ENCODE measurements at regions not wholly inside any gene's neighbourhood (a gene's known extent, or its start where the extent isn't known, plus 50 kb on each side); places are given as distances from the start of the nearest gene placed in this dataset.

GRCh38 chr15:66891776-66892175, 173.6 kb upstream of the SMAD3 start:
- Histone ChIP-seq H3K36me3 (ENCODE audit: insufficient read depth, low read length) (no peaks in the 10 kb centered on the region), H3K9me3 (ENCODE audit: insufficient read depth, low read depth, low read length) (peaks cover 11% of the 10 kb centered on the region; the same call in 1 of the 2 replicates), H3K9ac (ENCODE audit: low read depth, low read length) (no peak overlapping the region), H3K27me3 (ENCODE audit: insufficient read depth, low read length) (no peaks in the 10 kb centered on the region), H3K4me3 (ENCODE audit: low read length) (no peak overlapping the region), H3K4me1 (ENCODE audit: insufficient read depth, low read length) (peaks cover 7% of the 10 kb centered on the region; the same call in 1 of the 2 replicates), H3K27ac (ENCODE audit: low read depth, low read length) (no peak overlapping the region)
- WGBS = 89% methylated on average over 1 of the region's 2 CpGs

GRCh38 chr15:66893294-66893693, 172.1 kb upstream of the SMAD3 start:
- H3K4me1 ChIP-seq (ENCODE audit: insufficient read depth, low read length) = peaks cover 7% of the 10 kb centered on the region; the same call in 1 of the 2 replicates
- no peaks in the 10 kb centered on the region for H3K27me3 ChIP-seq (ENCODE audit: insufficient read depth, low read length)
- H3K9ac ChIP-seq (ENCODE audit: low read depth, low read length) = no peak overlapping the region
- 84% methylated on average over 4 of the region's 4 CpGs for WGBS
- H3K4me3 ChIP-seq (ENCODE audit: low read length) = no peak overlapping the region
- no peak overlapping the region for H3K27ac ChIP-seq (ENCODE audit: low read depth, low read length)
- no peaks in the 10 kb centered on the region for H3K36me3 ChIP-seq (ENCODE audit: insufficient read depth, low read length)
- H3K9me3 ChIP-seq (ENCODE audit: insufficient read depth, low read depth, low read length) = peaks cover 6% of the 10 kb centered on the region; the same call in 1 of the 2 replicates

- H3K9ac ChIP-seq (ENCODE audit: low read depth, low read length) = no peak overlapping the region
- WGBS = 85% methylated on average over 5 of the region's 5 CpGs
- H3K4me3 ChIP-seq (ENCODE audit: low read length) = no peak overlapping the region
These were observed 171.0 kb upstream of the SMAD3 start for GRCh38 chr15:66894363-66894762.

GRCh38 chr15:66894986-66895780, 170.2 kb upstream of the SMAD3 start:
- no peak overlapping the region for H3K9ac ChIP-seq (ENCODE audit: low read depth, low read length)

More at GRCh38 chr15:66894363-66894762, 171.0 kb upstream of the SMAD3 start:
- peaks cover 4% of the 10 kb centered on the region; the same call in 1 of the 2 replicates for H3K9me3 ChIP-seq (ENCODE audit: insufficient read depth, low read depth, low read length)
- H3K27me3 ChIP-seq (ENCODE audit: insufficient read depth, low read length) = no peaks in the 10 kb centered on the region
- H3K4me1 ChIP-seq (ENCODE audit: insufficient read depth, low read length) = peaks cover 12% of the 10 kb centered on the region; the same call in 1 of the 2 replicates
- no peak overlapping the region for H3K27ac ChIP-seq (ENCODE audit: low read depth, low read length)
- no peaks in the 10 kb centered on the region for H3K36me3 ChIP-seq (ENCODE audit: insufficient read depth, low read length)

DNA sequence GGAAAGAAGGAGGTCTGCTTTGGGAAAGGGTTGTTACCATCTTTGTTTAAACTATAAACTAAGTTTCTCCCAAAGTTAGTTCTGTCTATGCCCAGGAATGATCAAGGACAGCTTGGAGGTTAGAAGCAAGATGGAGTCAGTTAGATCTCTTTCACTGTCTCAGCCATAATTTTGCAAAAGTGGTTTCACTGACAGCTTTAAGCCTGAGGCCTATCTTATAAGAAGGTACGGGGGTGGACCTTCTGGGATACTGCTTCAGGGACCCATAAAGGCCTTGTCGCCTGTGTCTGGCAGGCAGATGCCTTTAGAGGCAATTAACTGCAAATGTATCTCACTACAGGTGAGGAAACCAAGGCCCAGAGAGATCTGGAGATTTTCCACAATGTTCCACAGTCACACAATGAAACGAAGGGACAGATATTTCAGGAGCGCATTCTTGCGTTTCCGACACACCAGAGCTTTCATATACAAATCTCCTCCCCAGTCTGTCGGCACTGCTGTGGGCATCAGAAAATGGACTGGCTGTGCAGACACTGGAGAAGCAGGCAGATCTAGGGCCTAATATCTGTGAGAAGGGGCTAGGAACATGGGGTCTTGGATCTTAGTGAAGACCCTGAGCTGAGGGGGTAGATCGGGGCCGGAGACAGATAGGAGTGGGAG, 169.5 kb upstream of the SMAD3 start:
- Histone ChIP-seq H3K27ac (ENCODE audit: low read depth, low read length) (no peak overlapping the region), H3K4me3 (ENCODE audit: low read length) (no peak overlapping the region), H3K9me3 (ENCODE audit: insufficient read depth, low read depth, low read length) (no peaks in the 10 kb centered on the region), H3K36me3 (ENCODE audit: insufficient read depth, low read length) (no peaks in the 10 kb centered on the region), H3K4me1 (ENCODE audit: insufficient read depth, low read length) (peaks cover 12% of the 10 kb centered on the region; the same call in 1 of the 2 replicates), H3K27me3 (ENCODE audit: insufficient read depth, low read length) (no peaks in the 10 kb centered on the region), H3K9ac (ENCODE audit: low read depth, low read length) (no peak overlapping the region)
- WGBS = 93% methylated on average over 9 of the region's 9 CpGs

More at GRCh38 chr15:66894986-66895780, 170.2 kb upstream of the SMAD3 start:
- Histone ChIP-seq H3K36me3 (ENCODE audit: insufficient read depth, low read length) (no peaks in the 10 kb centered on the region), H3K4me1 (ENCODE audit: insufficient read depth, low read length) (peaks cover 12% of the 10 kb centered on the region; the same call in 1 of the 2 replicates), H3K9me3 (ENCODE audit: insufficient read depth, low read depth, low read length) (no peaks in the 10 kb centered on the region), H3K27me3 (ENCODE audit: insufficient read depth, low read length) (no peaks in the 10 kb centered on the region), H3K4me3 (ENCODE audit: low read length) (no peak overlapping the region), H3K27ac (ENCODE audit: low read depth, low read length) (no peak overlapping the region)
- WGBS = 67% methylated on average over 4 of the region's 4 CpGs

DNA sequence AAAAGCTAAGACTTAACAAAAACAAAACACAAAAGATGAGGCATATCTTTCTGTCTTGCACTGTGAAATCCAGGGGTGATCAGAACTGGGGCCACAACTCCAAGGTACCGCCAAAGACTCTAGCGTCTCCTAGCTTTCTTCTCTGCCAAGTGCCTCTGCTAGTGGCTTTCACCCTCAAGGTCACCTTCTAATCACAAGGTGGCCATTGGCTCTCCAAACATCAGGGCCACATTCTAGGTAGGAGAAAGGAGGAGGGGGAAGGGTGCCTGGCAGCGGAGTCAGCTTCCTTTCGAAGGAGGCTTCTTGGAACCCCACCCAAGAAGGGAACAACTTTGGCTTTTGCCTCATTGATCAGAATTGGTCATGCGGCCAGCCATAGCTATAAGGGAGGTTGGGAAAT, 168.8 kb upstream of the SMAD3 start:
- Histone ChIP-seq H3K27me3 (ENCODE audit: insufficient read depth, low read length) (no peaks in the 10 kb centered on the region), H3K9ac (ENCODE audit: low read depth, low read length) (no peak overlapping the region), H3K9me3 (ENCODE audit: insufficient read depth, low read depth, low read length) (no peaks in the 10 kb centered on the region), H3K4me3 (ENCODE audit: low read length) (no peak overlapping the region), H3K4me1 (ENCODE audit: insufficient read depth, low read length) (peaks cover 12% of the 10 kb centered on the region; the same call in 1 of the 2 replicates), H3K27ac (ENCODE audit: low read depth, low read length) (no peak overlapping the region), H3K36me3 (ENCODE audit: insufficient read depth, low read length) (no peaks in the 10 kb centered on the region)
- 95% methylated on average over 5 of the region's 5 CpGs for WGBS

GRCh38 chr15:66897416-66897815, 168.0 kb upstream of the SMAD3 start:
- 97% methylated on average over 3 of the region's 4 CpGs for WGBS
- Histone ChIP-seq H3K27me3 (ENCODE audit: insufficient read depth, low read length) (no peaks in the 10 kb centered on the region), H3K9me3 (ENCODE audit: insufficient read depth, low read depth, low read length) (no peaks in the 10 kb centered on the region), H3K9ac (ENCODE audit: low read depth, low read length) (no peak overlapping the region), H3K27ac (ENCODE audit: low read depth, low read length) (no peak overlapping the region), H3K36me3 (ENCODE audit: insufficient read depth, low read length) (no peaks in the 10 kb centered on the region), H3K4me3 (ENCODE audit: low read length) (no peak overlapping the region), H3K4me1 (ENCODE audit: insufficient read depth, low read length) (peaks cover 12% of the 10 kb centered on the region; the same call in 1 of the 2 replicates)

DNA sequence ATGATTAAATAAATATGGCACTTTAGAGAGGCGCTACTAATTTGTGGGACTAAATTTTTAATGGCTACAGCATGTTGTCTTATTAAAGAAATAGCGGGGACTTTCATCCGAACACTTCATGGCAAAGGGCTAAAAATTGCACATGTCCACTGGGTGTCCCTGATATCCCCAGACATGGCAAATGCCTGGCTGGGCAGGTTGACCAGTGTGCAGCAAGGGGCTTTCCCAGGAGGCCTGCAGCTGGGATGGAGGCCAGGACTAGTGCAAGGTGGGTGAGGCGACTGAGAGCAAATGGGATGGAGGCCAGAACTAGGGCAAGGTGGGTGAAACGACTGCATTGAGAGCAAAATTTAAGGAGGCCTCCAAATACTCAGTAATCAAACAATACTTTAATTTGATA, 167.4 kb upstream of the SMAD3 start:
- WGBS = 96% methylated on average over 4 of the region's 5 CpGs
- Histone ChIP-seq H3K9ac (ENCODE audit: low read depth, low read length) (no peak overlapping the region), H3K9me3 (ENCODE audit: insufficient read depth, low read depth, low read length) (no peaks in the 10 kb centered on the region)

DNA sequence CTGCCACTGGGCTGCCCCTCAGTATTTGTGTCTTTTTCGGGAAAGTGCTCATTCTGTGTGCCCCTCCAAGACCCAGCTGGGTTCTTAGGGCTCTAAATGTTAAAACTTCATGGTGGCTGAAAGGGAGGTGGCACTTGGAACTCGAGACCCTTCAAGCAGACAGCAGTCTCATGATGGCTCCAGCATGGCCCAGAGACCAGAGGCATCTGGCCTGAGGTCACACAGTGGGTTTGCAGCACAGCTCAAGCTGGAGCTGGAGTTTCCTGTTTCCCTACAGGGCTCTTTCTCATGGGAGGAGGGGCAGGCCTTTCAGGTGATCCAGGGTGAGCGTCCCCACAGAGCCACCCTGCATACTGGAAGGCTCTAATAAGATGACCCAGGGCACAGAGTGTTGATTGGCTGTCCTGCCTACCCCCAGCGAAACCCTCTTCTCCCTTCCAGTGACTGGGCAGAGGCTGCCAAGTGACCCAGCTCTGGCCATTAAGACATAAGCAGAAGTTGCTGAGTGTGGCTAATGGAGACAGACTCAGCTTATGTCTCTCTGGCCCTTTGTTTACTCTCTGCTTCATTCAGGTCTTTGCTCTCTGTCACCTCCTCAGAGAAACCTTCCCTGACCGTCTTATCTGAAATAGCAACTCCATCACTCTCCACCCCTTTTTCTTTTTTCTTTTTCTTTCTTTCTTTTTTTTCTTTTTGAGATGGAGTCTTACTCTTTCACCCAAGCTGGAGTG, 166.6 kb upstream of the SMAD3 start:
- Histone ChIP-seq H3K9me3 (ENCODE audit: insufficient read depth, low read depth, low read length) (no peaks in the 10 kb centered on the region), H3K27ac (ENCODE audit: low read depth, low read length) (no peak overlapping the region), H3K4me3 (ENCODE audit: low read length) (no peak overlapping the region), H3K9ac (ENCODE audit: low read depth, low read length) (no peak overlapping the region), H3K4me1 (ENCODE audit: insufficient read depth, low read length) (peaks cover 12% of the 10 kb centered on the region; the same call in 1 of the 2 replicates), H3K36me3 (ENCODE audit: insufficient read depth, low read length) (no peaks in the 10 kb centered on the region), H3K27me3 (ENCODE audit: insufficient read depth, low read length) (no peaks in the 10 kb centered on the region)
- WGBS = 79% methylated on average over 5 of the region's 5 CpGs

More for the DNA sequence above, 167.4 kb upstream of the SMAD3 start:
- Histone ChIP-seq H3K4me1 (ENCODE audit: insufficient read depth, low read length) (peaks cover 12% of the 10 kb centered on the region; the same call in 1 of the 2 replicates), H3K27ac (ENCODE audit: low read depth, low read length) (no peak overlapping the region), H3K36me3 (ENCODE audit: insufficient read depth, low read length) (no peaks in the 10 kb centered on the region), H3K4me3 (ENCODE audit: low read length) (no peak overlapping the region), H3K27me3 (ENCODE audit: insufficient read depth, low read length) (no peaks in the 10 kb centered on the region)

DNA sequence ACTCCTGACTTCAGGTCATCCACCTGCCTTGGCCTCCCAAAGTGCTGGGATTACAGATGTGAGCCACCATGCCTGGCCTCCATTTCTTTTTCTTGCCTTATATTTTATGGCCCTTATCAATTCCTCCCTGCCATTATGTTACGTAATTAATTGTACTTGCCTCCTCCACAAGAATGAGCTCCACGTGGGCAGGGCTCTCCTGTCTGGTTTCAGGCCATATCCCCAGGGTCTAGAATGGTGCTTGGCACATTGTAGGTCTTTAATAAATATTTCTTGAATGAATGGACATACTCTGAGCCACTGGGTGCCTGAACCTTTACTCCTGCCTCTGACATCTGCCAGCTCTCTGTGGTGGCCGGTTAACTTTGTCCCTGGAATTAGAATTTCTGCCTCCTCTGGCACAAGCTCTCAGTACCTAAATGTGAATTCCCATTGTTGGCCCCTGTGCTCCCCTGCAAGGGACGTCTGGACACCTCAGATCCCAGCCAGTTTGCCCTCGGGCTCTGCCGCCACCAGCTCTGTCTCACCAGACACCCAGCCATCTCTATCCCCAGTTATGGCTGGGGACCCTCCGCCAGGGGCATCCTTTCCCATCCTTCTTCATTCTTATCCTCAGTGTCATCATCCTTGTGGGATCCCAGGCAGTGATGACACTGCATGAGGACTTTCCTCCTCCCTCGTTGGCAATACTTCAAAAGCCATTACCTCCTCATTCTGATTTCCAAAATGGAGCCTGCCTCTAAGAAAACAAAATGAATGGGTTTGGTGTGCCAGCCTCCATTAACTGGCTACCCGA, 165.6 kb upstream of the SMAD3 start:
- Histone ChIP-seq H3K27ac (ENCODE audit: low read depth, low read length) (no peak overlapping the region), H3K36me3 (ENCODE audit: insufficient read depth, low read length) (no peaks in the 10 kb centered on the region), H3K9ac (ENCODE audit: low read depth, low read length) (no peak overlapping the region), H3K4me1 (ENCODE audit: insufficient read depth, low read length) (0 out of 2 replicates have a peak, but pooled peaks cover 5% of the 10 kb centered on the region), H3K4me3 (ENCODE audit: low read length) (no peak overlapping the region), H3K27me3 (ENCODE audit: insufficient read depth, low read length) (no peaks in the 10 kb centered on the region), H3K9me3 (ENCODE audit: insufficient read depth, low read depth, low read length) (no peaks in the 10 kb centered on the region)
- WGBS = 93% methylated on average over 9 of the region's 9 CpGs

Data from HUES64 (cell line).